NCI-H1694 (cell line): ENCODE measurements at regions not wholly inside any gene's neighbourhood (a gene's known extent, or its start where the extent isn't known, plus 50 kb on each side); places are given as distances from the start of the nearest gene placed in this dataset.

Experiments used
- DNase-seq: peaks from one replicate; lab custom pipeline; 2025; lab: John Stamatoyannopoulos, UW

GRCh38 chr18:72086421-72086820 is 457.7 kb downstream of the CBLN2 start:
- DNase-seq = no peak

GRCh38 chr18:72075040-72075439 is 469.1 kb downstream of the CBLN2 start:
- DNase-seq = no peak

- DNase-seq = no peak
Measured at GRCh38 chr18:72063001-72063400, 481.1 kb downstream of the CBLN2 start.

- DNase-seq = no peak
Measured at GRCh38 chr18:72058851-72059250, 485.3 kb downstream of the CBLN2 start.

- DNase-seq = no peak
Measured at GRCh38 chr18:72056171-72056570, 488.0 kb downstream of the CBLN2 start.

GRCh38 chr18:72041313-72042032 is 502.7 kb downstream of the CBLN2 start:
- DNase-seq = no peak

GRCh38 chr18:72013427-72013850 is 530.7 kb downstream of the CBLN2 start:
- no peak for DNase-seq

GRCh38 chr18:71998547-71999097 is 545.5 kb downstream of the CBLN2 start:
- DNase-seq = no peak

GRCh38 chr18:71995904-71996465 is 548.2 kb downstream of the CBLN2 start:
- no peak for DNase-seq

GRCh38 chr18:71994273-71994672 is 549.9 kb downstream of the CBLN2 start:
- DNase-seq = no peak

- DNase-seq = no peak
Measured at GRCh38 chr18:71989616-71990015, 554.5 kb downstream of the CBLN2 start.

GRCh38 chr18:71986351-71987050 is 557.6 kb downstream of the CBLN2 start:
- no peak for DNase-seq

- no peak for DNase-seq
Measured at GRCh38 chr18:71976744-71977143, 567.4 kb downstream of the CBLN2 start.

GRCh38 chr18:71966791-71967190 is 577.4 kb downstream of the CBLN2 start:
- no peak for DNase-seq

- DNase-seq = no peak
Measured at GRCh38 chr18:71958605-71959004, 585.5 kb downstream of the CBLN2 start.

- no peak for DNase-seq
Measured at GRCh38 chr18:71951001-71951400, 593.1 kb downstream of the CBLN2 start.

- no peak for DNase-seq
Measured at GRCh38 chr18:71942433-71942832, 601.7 kb downstream of the CBLN2 start.

- DNase-seq = no peak
Measured at GRCh38 chr18:71939483-71939882, 604.7 kb downstream of the CBLN2 start.

GRCh38 chr18:71936744-71937143 is 607.4 kb downstream of the CBLN2 start:
- DNase-seq = no peak

GRCh38 chr18:71919211-71919610 is 624.9 kb downstream of the CBLN2 start:
- DNase-seq = no peak

GRCh38 chr18:71913641-71914040 is 630.5 kb downstream of the CBLN2 start:
- no peak for DNase-seq

- DNase-seq = no peak
Measured at GRCh38 chr18:71902482-71902881, 641.7 kb downstream of the CBLN2 start.
